GM18861 (cell line): ENCODE measurements at regions not wholly inside any gene's neighbourhood (a gene's known extent, or its start where the extent isn't known, plus 50 kb on each side); places are given as distances from the start of the nearest gene placed in this dataset.

Experiments
- ATAC-seq: cut with Tn5 transposase; IDR thresholded peaks from one replicate; pipeline ENCODE4 v1.9.1; 2021; ENCODE audit not compliant: unreplicated experiment

DNA sequence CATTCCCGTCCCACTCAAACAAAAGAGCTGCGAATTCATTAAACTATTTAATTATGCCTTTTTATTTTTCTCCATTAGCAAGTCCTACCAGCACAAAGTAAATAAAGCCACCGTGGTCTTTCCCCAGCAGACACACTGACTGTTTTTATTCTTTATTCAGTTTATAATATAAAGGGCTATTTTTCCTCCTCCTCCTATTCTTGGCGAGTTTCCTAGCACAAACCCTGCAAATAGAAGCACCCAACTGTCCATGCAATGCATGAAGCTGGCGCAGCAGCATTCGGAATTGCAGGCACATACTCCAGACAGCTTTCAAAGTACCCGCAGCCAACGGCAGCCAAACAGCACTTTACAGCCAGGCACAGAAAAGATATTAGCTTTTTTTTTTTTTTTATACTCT is 583.4 kb upstream of the PSMD7 start:
- no peak for ATAC-seq

- no peak for ATAC-seq
Observed at GRCh38 chr16:73711406-73712080, 585.1 kb upstream of the PSMD7 start.

DNA sequence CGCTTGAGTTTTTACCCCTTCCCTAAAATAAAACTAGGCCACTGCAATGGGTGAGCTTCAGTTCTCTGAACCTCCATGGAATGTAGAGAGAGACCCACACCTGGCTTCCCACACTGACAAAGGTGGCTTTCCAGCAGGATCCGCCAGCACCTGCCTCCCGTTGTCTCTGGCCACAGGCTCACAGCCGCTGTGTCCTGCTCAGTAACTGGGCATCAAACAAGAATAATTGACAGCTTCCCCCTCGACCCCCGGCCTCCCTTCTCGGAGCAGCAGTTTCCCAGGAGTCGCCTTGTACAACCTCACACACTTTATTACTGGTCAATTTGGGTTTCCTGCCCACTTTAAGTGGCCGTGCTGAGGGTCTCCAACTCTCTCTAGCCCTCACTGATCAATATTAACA is 586.1 kb upstream of the PSMD7 start:
- ATAC-seq, result no peak

DNA sequence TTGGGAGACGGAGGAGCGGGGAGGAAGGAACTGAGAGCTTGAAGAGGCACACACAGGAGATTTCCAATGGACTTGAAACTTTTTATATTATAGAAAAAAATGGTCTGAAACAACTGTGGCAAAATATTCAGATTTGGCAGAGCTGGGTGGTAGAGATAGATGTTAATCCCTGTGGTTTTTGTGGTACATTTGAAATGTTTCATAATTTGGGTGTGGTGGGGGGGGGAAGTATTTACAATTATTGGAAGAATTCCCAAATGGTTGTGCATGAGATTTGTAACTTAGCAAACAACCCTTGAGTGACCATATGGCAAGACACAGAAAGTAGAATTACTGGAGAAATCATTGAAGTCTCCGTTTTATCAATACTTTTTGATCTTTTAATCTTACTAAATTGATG is 588.8 kb upstream of the PSMD7 start:
- no peak for ATAC-seq

DNA sequence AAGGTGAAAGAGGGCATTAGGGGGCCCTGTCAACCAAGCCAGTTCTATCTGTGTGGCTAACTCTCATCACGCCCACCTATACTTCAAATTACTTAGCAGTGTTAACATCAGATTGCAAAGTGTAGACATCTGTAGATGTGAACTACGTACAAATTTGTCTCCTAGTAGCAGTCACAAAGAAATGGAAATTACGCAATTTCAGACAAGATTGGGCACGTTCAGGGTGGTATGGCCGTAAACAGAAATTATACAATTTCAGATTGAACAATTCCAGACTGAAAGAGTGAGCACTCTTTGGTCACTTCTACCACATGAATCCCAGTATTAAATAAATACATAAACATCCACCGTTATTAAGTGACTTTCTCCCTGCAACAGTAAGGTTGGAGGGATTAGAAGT is 592.7 kb upstream of the PSMD7 start:
- no peak for ATAC-seq

DNA sequence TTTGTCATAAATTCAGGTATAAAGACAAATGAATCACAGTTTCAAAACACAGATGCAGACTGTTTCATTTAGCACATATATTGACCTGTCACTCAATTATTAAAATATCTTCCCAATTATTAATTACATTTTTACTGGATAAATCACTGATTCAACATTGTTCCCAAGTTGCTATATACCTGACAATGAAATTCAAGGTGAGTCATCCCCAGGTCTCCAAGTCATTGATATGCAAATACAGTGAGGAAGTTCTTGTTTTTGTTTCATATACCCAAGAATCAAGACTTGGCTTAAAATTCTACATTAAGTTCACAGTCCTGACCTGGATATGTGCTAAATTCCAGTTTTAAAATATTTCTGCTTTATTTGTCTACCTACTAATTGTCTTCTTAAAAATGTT is 599.3 kb upstream of the PSMD7 start:
- no peak for ATAC-seq

GRCh38 chr16:73692861-73693260 is 603.8 kb upstream of the PSMD7 start:
- no peak for ATAC-seq

GRCh38 chr16:73683804-73684203 is 612.8 kb upstream of the PSMD7 start:
- ATAC-seq, result no peak

GRCh38 chr16:73672135-73672534 is 624.2 kb upstream of the ZFHX3 start:
- no peak for ATAC-seq

DNA sequence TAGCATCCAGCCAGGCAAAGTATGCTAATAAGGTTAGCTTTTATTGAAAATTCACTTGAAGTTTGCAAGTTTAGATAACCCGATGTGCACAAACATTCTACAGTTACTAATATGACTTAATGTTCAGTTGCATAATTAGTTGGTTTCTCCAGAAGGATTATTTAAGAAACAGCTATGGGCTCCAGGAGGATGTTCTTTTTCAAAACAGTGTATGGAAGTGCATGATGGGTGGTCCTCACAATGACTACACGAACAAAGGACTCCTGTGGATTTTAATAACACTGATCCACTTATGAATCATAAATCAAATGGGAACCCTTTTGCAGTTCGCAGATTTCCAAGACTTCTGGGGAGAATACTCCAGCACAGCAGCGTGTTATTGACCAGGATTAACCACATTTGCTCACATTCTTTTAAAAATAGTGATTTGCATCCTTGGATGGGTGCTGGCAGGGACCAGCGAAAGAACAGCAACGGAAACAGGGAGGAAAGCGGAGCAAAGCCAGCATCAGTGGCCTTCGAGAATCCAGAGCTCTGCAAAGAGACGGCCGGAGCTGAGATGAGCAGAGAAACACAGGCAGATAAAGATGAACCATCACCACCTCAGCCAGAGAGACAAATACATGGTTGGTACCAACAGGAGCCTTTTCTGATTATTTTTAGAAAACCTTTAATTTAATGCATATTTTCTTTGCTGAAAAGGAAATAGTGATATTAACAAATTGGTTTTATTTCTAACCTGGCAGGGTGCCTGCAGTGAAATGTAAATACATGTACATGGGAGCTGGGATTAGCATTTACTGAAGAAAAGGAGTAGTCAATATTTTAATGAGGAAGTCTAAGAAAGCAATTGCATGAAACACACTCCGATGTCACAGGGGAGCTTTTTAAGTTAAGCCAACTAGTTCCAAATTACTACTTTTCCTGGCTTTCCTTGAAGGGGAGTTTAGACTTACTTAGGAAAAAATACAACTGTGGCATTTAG is 623.2 kb upstream of the ZFHX3 start:
- no peak for ATAC-seq

DNA sequence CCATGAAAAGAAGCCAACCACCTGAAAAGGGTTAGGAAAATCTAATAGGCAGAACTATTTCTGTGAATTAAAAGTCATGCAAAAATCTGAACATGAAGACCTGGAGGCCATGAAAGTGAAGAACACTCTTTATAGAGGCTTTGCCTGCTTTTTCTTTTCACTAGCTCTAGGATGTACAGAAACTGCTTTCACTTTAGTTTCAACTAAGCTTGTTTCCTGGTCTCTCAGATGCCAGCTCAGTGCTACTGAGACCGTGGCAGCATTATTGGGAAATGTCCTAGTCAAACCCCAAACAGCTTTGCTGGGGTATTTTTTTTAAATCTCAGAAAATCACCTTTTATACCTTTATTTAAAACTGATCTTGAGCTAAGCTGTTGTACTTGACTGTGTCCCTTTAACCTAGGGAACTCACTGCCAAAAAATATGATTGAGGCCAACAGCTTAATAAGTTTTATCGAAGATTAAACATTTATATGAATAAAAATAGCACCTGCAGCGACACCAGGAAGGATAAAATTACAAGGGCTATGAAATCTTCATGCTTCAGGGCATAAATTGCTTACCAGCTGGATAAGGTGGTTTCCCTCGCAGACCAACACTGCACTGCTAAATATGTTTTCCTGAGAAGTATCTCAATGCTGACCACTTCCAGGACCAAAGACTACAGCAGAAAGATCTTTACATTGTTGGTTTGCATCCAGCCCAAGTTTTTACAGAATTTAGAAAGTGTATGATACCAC is 621.8 kb upstream of the ZFHX3 start:
- ATAC-seq, result no peak

DNA sequence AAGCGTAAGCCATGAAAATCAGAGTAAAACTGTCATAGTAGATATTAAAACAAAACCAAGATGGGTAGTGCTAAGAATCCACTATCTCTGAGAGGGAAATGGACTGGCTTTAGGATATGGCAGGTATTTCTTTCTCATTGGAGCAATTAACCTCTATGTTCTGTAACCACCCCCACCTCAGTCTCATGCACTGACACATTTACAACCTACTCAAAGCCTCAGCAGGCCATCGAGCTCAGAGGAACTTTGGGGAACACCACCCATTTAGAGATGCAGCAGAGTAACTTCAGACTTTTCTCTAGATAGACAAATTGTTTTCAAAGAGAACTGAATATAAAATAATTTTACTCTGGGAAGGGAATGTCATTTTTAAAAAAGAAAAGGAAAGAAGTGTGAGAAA is 615.8 kb upstream of the ZFHX3 start:
- ATAC-seq, result no peak

- no peak for ATAC-seq
Observed at GRCh38 chr16:73636196-73636595, 588.3 kb upstream of the ZFHX3 start.

GRCh38 chr16:73629011-73629410 is 581.1 kb upstream of the ZFHX3 start:
- ATAC-seq, result no peak

DNA sequence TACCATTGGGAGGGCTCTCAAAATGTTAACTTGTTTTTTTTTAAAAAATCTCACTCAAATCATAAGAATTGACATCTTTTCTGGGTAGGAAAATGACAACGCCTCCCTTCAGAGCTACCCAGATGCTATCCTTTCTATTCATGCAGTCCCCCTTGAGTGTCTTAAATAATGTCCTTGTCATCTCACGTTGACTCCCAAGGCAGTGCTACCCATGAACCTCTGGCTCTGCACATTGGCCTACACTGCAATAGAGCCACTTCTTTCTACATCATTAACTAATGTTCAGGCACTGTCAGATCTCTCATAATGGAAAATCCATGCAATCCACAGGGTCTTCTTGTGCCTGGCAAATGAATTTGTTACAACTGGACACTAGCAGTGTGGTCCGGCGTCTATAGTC is 569.8 kb upstream of the ZFHX3 start:
- ATAC-seq, result no peak

DNA sequence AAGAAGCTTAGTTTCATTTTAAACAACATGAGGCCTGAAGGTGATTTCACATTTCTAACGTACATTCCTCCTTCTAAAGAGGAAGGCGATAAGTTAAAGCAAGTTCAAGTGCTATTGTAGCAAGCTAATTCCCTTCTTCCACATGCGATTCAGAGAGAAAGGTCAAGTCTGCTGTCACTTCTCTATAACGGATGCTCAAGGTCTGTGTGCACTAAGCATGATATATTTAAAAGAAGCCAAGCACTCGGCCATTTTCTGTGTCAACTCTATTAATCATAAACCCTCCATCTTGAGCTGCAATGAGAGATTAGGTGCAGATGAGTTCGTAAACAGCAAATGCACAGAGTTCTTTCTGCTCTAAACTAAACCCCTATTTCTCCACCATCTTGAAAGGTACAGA is 568.8 kb upstream of the ZFHX3 start:
- no peak for ATAC-seq

DNA sequence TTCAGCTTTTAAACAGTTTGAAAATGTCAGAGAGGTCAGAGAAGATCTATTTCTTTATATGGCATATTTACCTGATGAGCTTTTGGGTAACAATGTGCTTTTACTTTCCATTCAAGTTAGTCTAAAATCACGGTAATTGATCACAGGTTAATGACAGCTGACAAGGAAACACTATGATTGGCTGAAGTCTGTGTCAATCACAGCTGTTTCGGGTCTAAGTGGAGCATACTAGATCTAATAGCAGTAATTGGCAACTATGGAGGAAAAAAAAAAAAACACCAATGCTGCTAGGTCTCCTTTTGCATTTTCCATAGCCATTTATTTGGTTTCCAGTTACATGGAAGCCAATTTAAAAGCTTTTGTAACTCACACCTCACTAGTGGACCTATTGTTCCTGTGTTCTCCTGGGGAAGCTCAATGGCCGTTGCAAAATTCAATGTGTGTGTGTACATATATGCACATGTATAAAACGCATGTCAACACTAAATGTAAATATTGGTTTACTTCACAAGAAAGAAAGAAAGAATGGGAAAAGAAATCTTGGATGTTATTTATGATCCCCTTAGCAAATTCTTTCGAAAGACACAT is 568.3 kb upstream of the ZFHX3 start:
- no peak for ATAC-seq

DNA sequence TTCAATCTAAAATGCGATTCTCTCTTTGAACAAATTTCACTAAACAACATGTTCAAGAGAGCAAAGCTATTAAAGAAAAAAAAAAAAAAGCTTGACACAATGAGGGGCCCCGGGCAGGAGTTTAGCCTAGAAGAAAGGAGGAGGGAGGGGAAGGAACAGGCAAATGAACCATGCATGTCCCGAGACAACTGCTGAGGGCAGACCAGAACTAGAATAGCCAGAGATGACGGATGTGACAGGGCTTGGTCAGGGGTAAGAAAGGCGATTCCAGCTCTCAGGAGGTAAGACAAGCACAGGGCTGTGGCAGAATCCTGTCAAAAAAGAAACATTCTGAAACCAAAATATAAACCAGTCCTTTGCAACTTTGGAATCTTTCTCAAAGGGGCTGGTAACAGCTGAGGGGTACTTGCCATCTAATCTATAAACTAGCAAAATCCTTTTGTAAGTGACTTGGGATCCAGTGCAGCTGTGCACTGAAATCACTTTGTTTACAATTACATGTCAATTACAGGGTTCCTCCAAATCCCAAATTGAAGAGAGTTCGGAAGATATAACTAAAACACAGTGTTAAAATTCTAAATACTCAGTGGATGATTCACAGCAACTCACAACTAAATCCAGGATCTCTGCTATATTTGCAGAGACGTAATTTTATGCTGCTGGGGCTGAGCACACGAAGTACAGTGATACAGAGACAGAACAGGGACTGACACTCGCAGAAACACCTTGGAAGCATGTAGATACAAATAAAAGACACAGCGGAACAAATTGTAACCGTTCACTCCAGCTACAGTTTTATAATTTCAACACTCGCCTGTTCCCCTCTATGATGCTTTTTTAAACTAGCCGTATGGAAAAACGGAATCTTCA is 567.4 kb upstream of the ZFHX3 start:
- ATAC-seq, result no peak

GRCh38 chr16:73614131-73614530 is 566.2 kb upstream of the ZFHX3 start:
- no peak for ATAC-seq

- ATAC-seq, result no peak
Observed at GRCh38 chr16:73610605-73611156, 562.8 kb upstream of the ZFHX3 start.
